ENCODE measurements at regions not wholly inside any gene's neighbourhood (a gene's known extent, or its start where the extent isn't known, plus 50 kb on each side); places are given as distances from the start of the nearest gene placed in this dataset.

GRCh38 chr2:140157816-140158215 is 1377.6 kb upstream of the NXPH2 start:
- intact Hi-C loops (cut with DNase I), result no loop called here
- TF ChIP-seq, protein P1, sequence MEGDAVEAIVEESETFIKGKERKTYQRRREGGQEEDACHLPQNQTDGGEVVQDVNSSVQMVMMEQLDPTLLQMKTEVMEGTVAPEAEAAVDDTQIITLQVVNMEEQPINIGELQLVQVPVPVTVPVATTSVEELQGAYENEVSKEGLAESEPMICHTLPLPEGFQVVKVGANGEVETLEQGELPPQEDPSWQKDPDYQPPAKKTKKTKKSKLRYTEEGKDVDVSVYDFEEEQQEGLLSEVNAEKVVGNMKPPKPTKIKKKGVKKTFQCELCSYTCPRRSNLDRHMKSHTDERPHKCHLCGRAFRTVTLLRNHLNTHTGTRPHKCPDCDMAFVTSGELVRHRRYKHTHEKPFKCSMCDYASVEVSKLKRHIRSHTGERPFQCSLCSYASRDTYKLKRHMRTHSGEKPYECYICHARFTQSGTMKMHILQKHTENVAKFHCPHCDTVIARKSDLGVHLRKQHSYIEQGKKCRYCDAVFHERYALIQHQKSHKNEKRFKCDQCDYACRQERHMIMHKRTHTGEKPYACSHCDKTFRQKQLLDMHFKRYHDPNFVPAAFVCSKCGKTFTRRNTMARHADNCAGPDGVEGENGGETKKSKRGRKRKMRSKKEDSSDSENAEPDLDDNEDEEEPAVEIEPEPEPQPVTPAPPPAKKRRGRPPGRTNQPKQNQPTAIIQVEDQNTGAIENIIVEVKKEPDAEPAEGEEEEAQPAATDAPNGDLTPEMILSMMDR (IDR thresholded peaks at IDR 0.05), result no peak
- no peaks in the 10 kb centered on the region for H3K4me1 ChIP-seq
- DNase-seq (no peak), ATAC-seq (no peak)
- H3K27ac ChIP-seq, result no peak overlapping the region
- H3K27me3 ChIP-seq, result no peaks in the 10 kb centered on the region
- H3K36me3 ChIP-seq, result no peaks in the 10 kb centered on the region
- H3K9me3 ChIP-seq, result no peaks in the 10 kb centered on the region
- H3K4me3 ChIP-seq, result no peak overlapping the region

DNA sequence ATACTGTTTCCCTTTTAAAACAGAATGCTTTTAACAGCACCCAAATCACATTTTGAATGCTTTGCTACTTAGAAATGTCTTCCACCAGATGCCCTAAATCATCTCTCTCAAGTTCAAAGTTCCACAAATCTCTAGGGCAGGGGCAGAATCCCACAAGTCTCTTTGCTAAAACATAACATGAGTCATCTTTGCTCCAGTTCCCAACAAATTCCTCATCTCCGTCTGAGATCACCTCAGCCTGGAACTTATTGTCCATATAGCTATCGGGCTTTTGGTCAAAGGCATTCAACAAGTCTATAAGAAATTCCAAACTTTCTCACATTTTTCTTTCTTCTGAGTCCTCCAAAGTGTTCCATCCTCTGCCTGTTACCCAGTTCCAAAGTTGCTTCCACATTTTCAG is 1374.5 kb upstream of the NXPH2 start:
- ATAC-seq, result no peak
- DNase-seq, result no peak
- Histone ChIP-seq H3K27me3 (no peaks in the 10 kb centered on the region), H3K9me3 (no peaks in the 10 kb centered on the region), H3K36me3 (no peaks in the 10 kb centered on the region), H3K27ac (no peak overlapping the region), H3K4me1 (no peaks in the 10 kb centered on the region), H3K4me3 (no peak overlapping the region)
- intact Hi-C loops (cut with DNase I), result no loop called here
- TF ChIP-seq, protein P1 (IDR thresholded peaks at IDR 0.05), result no peak

DNA sequence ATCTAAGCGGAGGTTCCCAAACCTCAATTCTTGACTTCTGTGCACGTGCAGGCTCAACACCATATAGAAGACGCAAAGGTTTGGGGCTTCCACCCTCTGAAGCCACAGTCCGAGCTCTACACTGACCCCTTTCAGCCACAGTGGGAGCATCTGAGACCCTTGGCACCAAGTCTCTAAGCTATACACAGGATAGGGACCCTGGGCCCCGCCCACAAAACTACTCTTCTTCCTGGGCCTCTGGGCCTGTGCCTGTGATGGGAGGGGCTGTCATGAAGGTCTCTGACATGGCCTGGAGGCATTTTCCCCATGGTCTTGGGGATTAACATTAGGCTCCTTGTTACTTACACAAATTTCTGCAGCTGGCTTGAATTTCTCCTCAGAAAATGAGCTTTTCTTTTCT is 1374.1 kb upstream of the NXPH2 start:
- intact Hi-C loops (cut with DNase I), result no loop called here
- Histone ChIP-seq H3K4me1 (no peaks in the 10 kb centered on the region), H3K9me3 (no peaks in the 10 kb centered on the region), H3K27ac (no peak overlapping the region), H3K36me3 (no peaks in the 10 kb centered on the region), H3K27me3 (no peaks in the 10 kb centered on the region), H3K4me3 (no peak overlapping the region)
- DNase-seq (no peak), ATAC-seq (no peak)
- TF ChIP-seq, protein P1 (IDR thresholded peaks at IDR 0.05), result no peak

DNA sequence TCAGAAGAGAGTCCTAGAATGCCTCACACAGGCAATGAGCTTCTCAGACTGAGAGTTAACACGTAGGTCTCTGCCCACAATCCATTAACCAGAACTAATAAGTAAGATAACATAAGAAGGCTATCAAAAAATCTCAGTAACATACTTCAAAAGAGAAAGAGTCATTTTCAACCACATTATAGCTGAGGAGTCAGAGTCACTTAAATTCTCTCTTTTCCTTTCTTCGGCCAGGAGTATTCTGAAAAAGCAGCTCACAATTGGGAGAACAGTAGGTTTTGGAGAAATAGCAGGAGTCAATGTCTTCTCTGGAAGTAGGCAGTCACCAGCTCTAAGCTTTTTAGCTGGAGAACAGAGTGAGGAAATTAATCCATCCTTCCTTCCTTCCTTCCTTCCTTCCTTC is 1364.4 kb upstream of the NXPH2 start:
- Histone ChIP-seq H3K9me3 (peaks cover 0 to 3% of the 10 kb centered on the region in 2 donors), H3K27ac (no peak overlapping the region), H3K36me3 (no peaks in the 10 kb centered on the region), H3K4me1 (no peaks in the 10 kb centered on the region), H3K4me3 (no peak overlapping the region), H3K27me3 (no peaks in the 10 kb centered on the region)
- intact Hi-C loops (cut with DNase I), result no loop called here
- no peak for ATAC-seq
- TF ChIP-seq, protein P1 (IDR thresholded peaks at IDR 0.05), result no peak
- no peak for DNase-seq

GRCh38 chr2:140138736-140139135 is 1358.5 kb upstream of the NXPH2 start:
- DNase-seq (no peak), ATAC-seq (no peak)
- intact Hi-C loops (cut with DNase I), result no loop called here
- H3K27ac ChIP-seq, result no peak overlapping the region
- H3K9me3 ChIP-seq, result peaks cover 0 to 3% of the 10 kb centered on the region in 2 donors
- no peaks in the 10 kb centered on the region for H3K36me3 ChIP-seq
- H3K27me3 ChIP-seq, result no peaks in the 10 kb centered on the region
- H3K4me1 ChIP-seq, result no peaks in the 10 kb centered on the region
- H3K4me3 ChIP-seq, result no peak overlapping the region
- TF ChIP-seq, protein P1 (IDR thresholded peaks at IDR 0.05), result no peak
